ENCODE measurements at regions not wholly inside any gene's neighbourhood (a gene's known extent, or its start where the extent isn't known, plus 50 kb on each side); places are given as distances from the start of the nearest gene placed in this dataset.

DNA sequence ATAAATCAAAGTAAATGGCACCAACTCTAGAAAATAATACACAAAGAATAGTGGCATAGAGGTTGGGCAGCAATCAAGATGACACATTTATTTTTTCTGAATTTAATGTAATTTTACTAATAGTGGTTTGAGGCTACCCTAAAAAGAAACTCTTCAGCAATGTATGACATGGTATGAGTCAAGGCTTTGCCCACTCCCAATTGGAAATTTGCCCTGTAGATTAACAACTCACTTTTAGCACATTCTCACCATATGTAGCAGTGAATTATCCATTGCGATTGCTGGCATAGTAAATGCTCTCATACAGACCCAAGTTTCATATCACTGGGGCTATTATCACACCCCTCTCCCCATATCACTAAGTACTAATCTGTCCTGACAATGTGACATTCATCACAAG, 832.1 kb upstream of the ZNF608 start:
- H3K36me3 ChIP-seq = no peaks in the 10 kb centered on the region
- intact Hi-C loops (cut with DNase I) = no loop called here
- 44 to 97% (median 73%) methylated on average over 1 of the region's 1 CpG for WGBS, 4 donors
- DNase-seq = no peak
- no peaks in the 10 kb centered on the region for H3K9me3 ChIP-seq
- H3K4me3 ChIP-seq = no peak overlapping the region
- H3K27me3 ChIP-seq = no peaks in the 10 kb centered on the region
- peaks cover 0 to 24% (median 3%) of the 10 kb centered on the region in 12 donors for H3K4me1 ChIP-seq
- ATAC-seq = no peak
- TF ChIP-seq CTCF (IDR thresholded peaks at IDR 0.05) (no peak), POLR2A (IDR thresholded peaks at IDR 0.05) (no peak)
- no peak overlapping the region for H3K27ac ChIP-seq

GRCh38 chr5:125579182-125579581, 832.7 kb upstream of the ZNF608 start:
- DNase-seq (no peak), ATAC-seq (no peak)
- peaks cover 0 to 29% (median 8%) of the 10 kb centered on the region in 12 donors for H3K4me1 ChIP-seq
- H3K4me3 ChIP-seq = no peak overlapping the region
- H3K27ac ChIP-seq = no peak overlapping the region
- H3K9me3 ChIP-seq = no peaks in the 10 kb centered on the region
- no peak for TF ChIP-seq POLR2A (IDR thresholded peaks at IDR 0.05)
- no peaks in the 10 kb centered on the region for H3K27me3 ChIP-seq
- intact Hi-C loops (cut with DNase I) = no loop called here
- no peaks in the 10 kb centered on the region for H3K36me3 ChIP-seq
- WGBS, 4 donors = 80 to 91% (median 86%) methylated on average over 5 of the region's 5 CpGs

DNA sequence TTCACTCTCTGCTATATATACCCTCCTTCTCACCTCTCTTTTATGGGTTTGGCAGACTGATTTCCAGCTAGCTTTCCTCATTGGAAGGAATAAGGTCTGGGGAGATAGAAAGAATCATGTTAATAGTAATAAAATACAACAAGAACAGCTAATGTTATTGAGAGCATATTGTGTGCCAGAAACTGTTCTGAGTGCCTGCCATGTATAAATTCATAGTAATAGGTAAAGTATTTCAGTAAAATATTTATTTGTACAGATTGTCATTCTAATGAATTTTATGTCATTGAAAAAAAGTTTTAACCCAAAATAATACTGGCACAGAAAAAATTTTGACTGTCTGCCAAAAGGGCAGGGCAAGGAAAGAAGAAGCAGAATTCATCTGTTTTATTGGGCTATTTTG, 834.9 kb upstream of the ZNF608 start:
- TF ChIP-seq POLR2A (IDR thresholded peaks at IDR 0.05) (no peak), CTCF (IDR thresholded peaks at IDR 0.05) (no peak)
- no peaks in the 10 kb centered on the region for H3K9me3 ChIP-seq
- intact Hi-C loops (cut with DNase I) = no loop called here
- no peaks in the 10 kb centered on the region for H3K36me3 ChIP-seq
- no peak overlapping the region for H3K27ac ChIP-seq
- DNase-seq (no peak), ATAC-seq (no peak)
- peaks cover 0 to 29% (median 8%) of the 10 kb centered on the region in 12 donors for H3K4me1 ChIP-seq
- no peaks in the 10 kb centered on the region for H3K27me3 ChIP-seq
- no peak overlapping the region for H3K4me3 ChIP-seq

DNA sequence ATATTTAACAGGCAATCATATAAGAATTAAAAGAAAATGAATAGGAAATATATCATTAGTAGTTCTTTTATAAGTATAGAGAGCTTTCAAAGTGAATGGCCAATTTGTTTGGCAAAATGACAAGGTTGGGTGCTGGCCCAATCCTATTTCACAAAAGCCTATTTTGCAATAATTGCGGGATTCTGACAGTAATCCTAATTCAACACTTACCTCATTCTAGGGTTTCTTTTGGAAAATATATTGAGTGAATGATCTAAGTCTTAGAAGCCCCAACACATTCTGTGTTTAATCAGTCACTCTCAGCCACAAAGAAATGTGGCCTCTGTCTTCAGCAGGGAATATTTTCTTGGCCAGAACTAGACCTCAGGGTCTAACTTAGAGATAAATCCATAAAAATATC, 835.9 kb upstream of the ZNF608 start:
- Histone ChIP-seq H3K36me3 (no peaks in the 10 kb centered on the region), H3K4me3 (no peak overlapping the region), H3K4me1 (peaks cover 0 to 29% (median 8%) of the 10 kb centered on the region in 12 donors), H3K27me3 (no peaks in the 10 kb centered on the region), H3K9me3 (no peaks in the 10 kb centered on the region), H3K27ac (no peak overlapping the region)
- TF ChIP-seq POLR2A (IDR thresholded peaks at IDR 0.05) = no peak
- TF ChIP-seq CTCF (IDR thresholded peaks at IDR 0.05) = no peak
- ATAC-seq (peak in 2 of 4 donors; percentile 37 to 85), DNase-seq (no peak)
- intact Hi-C loops (cut with DNase I) = no loop called here
- 75 to 84% (median 81%) methylated on average over 1 of the region's 1 CpG for WGBS, 4 donors
